Fibroblast of villous mesenchyme (primary cell): ENCODE measurements at regions not wholly inside any gene's neighbourhood (a gene's known extent, or its start where the extent isn't known, plus 50 kb on each side); places are given as distances from the start of the nearest gene placed in this dataset.

Experiments used
- DNase-seq: peaks from one replicate; pipeline ENCODE4 v3.0.0-alpha.2; 2010; ENCODE audit warnings: low read depth
- H3K4me3 ChIP-seq: 2 replicates; pipeline ENCODE4 v1.5.1; 2011; ENCODE audit warnings: low read depth, mild to moderate bottlenecking, low read length
- CTCF ChIP-seq: IDR thresholded peaks from 2 replicates; pipeline ENCODE4 v1.5.1; 2012; ENCODE audit warnings: low read depth, mild to moderate bottlenecking, low read length; ENCODE audit not compliant: insufficient read depth

GRCh38 chr3:150348500-150348899, 59.6 kb upstream of the TSC22D2 start:
- DNase-seq: peak; percentile 82
- no peak overlapping the region for H3K4me3 ChIP-seq
- no peak for TF ChIP-seq CTCF

- peak; percentile 51 for DNase-seq
- TF ChIP-seq CTCF: no peak
- H3K4me3 ChIP-seq: no peak overlapping the region
These were observed 60.9 kb upstream of the TSC22D2 start for GRCh38 chr3:150346981-150347863.

GRCh38 chr3:150346266-150346665, 61.8 kb upstream of the TSC22D2 start:
- no peak overlapping the region for H3K4me3 ChIP-seq
- no peak for TF ChIP-seq CTCF
- no peak for DNase-seq

GRCh38 chr3:150345021-150345538, 63.0 kb upstream of the TSC22D2 start:
- TF ChIP-seq CTCF: no peak
- DNase-seq: peak; percentile 50

GRCh38 chr3:150344079-150344759, 63.9 kb upstream of the TSC22D2 start:
- no peak for DNase-seq
- no peak for TF ChIP-seq CTCF

More at GRCh38 chr3:150345021-150345538, 63.0 kb upstream of the TSC22D2 start:
- no peak overlapping the region for H3K4me3 ChIP-seq

GRCh38 chr3:150342896-150343467, 65.1 kb upstream of the TSC22D2 start:
- DNase-seq: no peak
- H3K4me3 ChIP-seq: no peak overlapping the region
- TF ChIP-seq CTCF: no peak

More at GRCh38 chr3:150344079-150344759, 63.9 kb upstream of the TSC22D2 start:
- no peak overlapping the region for H3K4me3 ChIP-seq
